SH-SY5Y (cell line): ENCODE measurements at regions not wholly inside any gene's neighbourhood (a gene's known extent, or its start where the extent isn't known, plus 50 kb on each side); places are given as distances from the start of the nearest gene placed in this dataset.

Source experiments
- GATA2 ChIP-seq: IDR thresholded peaks from 2 replicates; pipeline ENCODE4 v1.6.1; 2011; ENCODE audit warnings: mild to moderate bottlenecking, low read depth, low read length
- GATA3 ChIP-seq: IDR thresholded peaks from 2 replicates; pipeline ENCODE4 v1.6.1; 2011; ENCODE audit warnings: low read depth, mild to moderate bottlenecking, low read length, moderate library complexity

- TF ChIP-seq GATA2: no peak
- TF ChIP-seq GATA3: no peak
Measured at GRCh38 chr2:49289711-49290110, 135.4 kb upstream of the FSHR start.
